HG03066 (cell line): ENCODE measurements at regions not wholly inside any gene's neighbourhood (a gene's known extent, or its start where the extent isn't known, plus 50 kb on each side); places are given as distances from the start of the nearest gene placed in this dataset.

Source experiments
- ATAC-seq: cut with Tn5 transposase; IDR thresholded peaks from one replicate; pipeline ENCODE4 v1.9.1; 2021; ENCODE audit warnings: low read depth; ENCODE audit not compliant: unreplicated experiment

- ATAC-seq = no peak
Observed at GRCh38 chr20:57870597-57871236, 160.9 kb upstream of the PMEPA1 start.

GRCh38 chr20:57869951-57870315 is 160.1 kb upstream of the PMEPA1 start:
- ATAC-seq = no peak

- ATAC-seq = no peak
Observed at GRCh38 chr20:57869291-57869950, 159.6 kb upstream of the PMEPA1 start.

GRCh38 chr20:57868310-57868709 is 158.5 kb upstream of the PMEPA1 start:
- no peak for ATAC-seq

- ATAC-seq = no peak
Observed at GRCh38 chr20:57867807-57868206, 158.0 kb upstream of the PMEPA1 start.

- no peak for ATAC-seq
Observed at GRCh38 chr20:57867181-57867803, 157.5 kb upstream of the PMEPA1 start.

GRCh38 chr20:57866250-57867106 is 156.7 kb upstream of the PMEPA1 start:
- ATAC-seq = no peak

GRCh38 chr20:57865266-57865665 is 155.5 kb upstream of the PMEPA1 start:
- ATAC-seq = no peak

- ATAC-seq = no peak
Observed at GRCh38 chr20:57860576-57860975, 150.8 kb upstream of the PMEPA1 start.

- no peak for ATAC-seq
Observed at GRCh38 chr20:57857969-57858368, 148.2 kb upstream of the PMEPA1 start.

- no peak for ATAC-seq
Observed at GRCh38 chr20:57857118-57857517, 147.3 kb upstream of the PMEPA1 start.

- no peak for ATAC-seq
Observed at GRCh38 chr20:57856658-57857057, 146.8 kb upstream of the PMEPA1 start.

GRCh38 chr20:57851796-57852195 is 142.0 kb upstream of the PMEPA1 start:
- ATAC-seq = no peak

- no peak for ATAC-seq
Observed at GRCh38 chr20:57851025-57851682, 141.3 kb upstream of the PMEPA1 start.

GRCh38 chr20:57849521-57850215 is 139.9 kb upstream of the PMEPA1 start:
- ATAC-seq = no peak

- ATAC-seq = no peak
Observed at GRCh38 chr20:57849121-57849520, 139.3 kb upstream of the PMEPA1 start.

- ATAC-seq = no peak
Observed at GRCh38 chr20:57848282-57848681, 138.5 kb upstream of the PMEPA1 start.

- ATAC-seq = no peak
Observed at GRCh38 chr20:57847104-57847503, 137.3 kb upstream of the PMEPA1 start.

GRCh38 chr20:57844626-57845596 is 135.1 kb upstream of the PMEPA1 start:
- no peak for ATAC-seq
